HepG2 (cell line): ENCODE measurements at regions not wholly inside any gene's neighbourhood (a gene's known extent, or its start where the extent isn't known, plus 50 kb on each side); places are given as distances from the start of the nearest gene placed in this dataset.

ENCODE experiments used
- ATAC-seq: fragments of 200-7000 bp; cut with Tn5 transposase; 3 replicates; pipeline ENCODE4 v1.9.1; 2020; ENCODE audit warnings: mild to moderate bottlenecking, moderate library complexity
- BruUV-seq: library from RNA; stranded (reverse); fragments of 400-500 nt; replicated peaks from 2 replicates; lab custom pipeline; 2021; lab: Mats Ljungman, UMichigan
- CTCF ChIA-PET: fragments of 300-600 bp; formaldehyde crosslinking; extraction: SDS; loops from one replicate; lab custom pipeline; 2021; ENCODE audit warnings: low total read pairs, inconsistent platforms, low intra/inter-chr PET ratio; lab: Yijun Ruan, JAX
- POLR2A ChIA-PET: fragments of 350-600 bp; sonication (Branson Sonifier 250); formaldehyde crosslinking; loops from one replicate; lab custom pipeline; 2020; ENCODE audit warnings: antibody characterized with exemption, inconsistent platforms; lab: Yijun Ruan, JAX
- DNase-seq: peaks from one replicate; pipeline ENCODE4 v3.0.0-alpha.2; 2015; ENCODE audit warnings: low spot score
- FAIRE-seq: peaks from 3 replicates; lab custom pipeline; 2011; peaks lifted over from hg19 to GRCh38; lab: Jason Lieb, UNC
- H2AFZ ChIP-seq: one replicate; pipeline ENCODE4 v1.6.1; 2011; ENCODE audit warnings: low read length, inconsistent platforms
- H3K27ac ChIP-seq: fragments of 300-600 bp; 3 replicates; pipeline ENCODE4 v1.8.0; 2011; ENCODE audit warnings: mixed run types, mild to moderate bottlenecking, mixed read lengths, low read length, inconsistent platforms; ENCODE audit not compliant: insufficient read depth; ENCODE audit errors: extremely low read length
- H3K27me3 ChIP-seq, 2 experiments: fragments of 200-600 bp in 1 of 2; 2 replicates in 1 of 2; 3 replicates in 1 of 2; pipeline versions ENCODE4 v1.6.0 to v1.8.0; 2011; ENCODE audit warnings: low read length in 2 of 2, mild to moderate bottlenecking in 2 of 2, moderate library complexity in 2 of 2, inconsistent platforms in 1 of 2; ENCODE audit not compliant: insufficient read depth in 2 of 2, control insufficient read depth in 1 of 2
- H3K36me3 ChIP-seq, 2 experiments: fragments of 200-600 bp in 1 of 2; replicated peaks in 1 of 2; 2 replicates in 1 of 2; 3 replicates in 1 of 2; pipeline versions ENCODE4 v1.5.1 to v1.8.0; 2011; ENCODE audit warnings: low read length in 2 of 2, inconsistent platforms in 1 of 2; ENCODE audit not compliant: insufficient read depth in 2 of 2, control insufficient read depth in 1 of 2
- H3K4me1 ChIP-seq: 2 replicates; pipeline ENCODE4 v1.5.1; 2012; ENCODE audit warnings: low read length, inconsistent platforms; ENCODE audit not compliant: insufficient read depth
- H3K4me2 ChIP-seq: 2 replicates; pipeline ENCODE4 v1.6.0; 2011; ENCODE audit warnings: low read depth, low read length, inconsistent platforms
- H3K4me3 ChIP-seq, 3 experiments: fragments of 200-600 bp in 1 of 3; sonication (generic), shearing (Covaris generic) in 1 of 3; replicated peaks in 1 of 3; 2 replicates each; pipeline ENCODE4 v1.5.1; 2011 to 2016; ENCODE audit warnings: low read length in 3 of 3, inconsistent platforms in 2 of 3, low read depth in 2 of 3, mild to moderate bottlenecking in 2 of 3, control low read depth in 1 of 3, mixed read lengths in 1 of 3; ENCODE audit not compliant: insufficient read depth in 1 of 3
- H3K79me2 ChIP-seq: one replicate; pipeline ENCODE4 v1.6.1; 2011; ENCODE audit warnings: low read length, inconsistent platforms; ENCODE audit not compliant: insufficient read depth
- H3K9ac ChIP-seq: 2 replicates; pipeline ENCODE4 v1.6.0; 2011; ENCODE audit warnings: mild to moderate bottlenecking, low read depth, low read length, inconsistent platforms; ENCODE audit not compliant: insufficient read depth
- H3K9me3 ChIP-seq: 2 replicates; pipeline ENCODE4 v1.5.1; 2012; ENCODE audit warnings: mild to moderate bottlenecking, low read length
- H4K20me1 ChIP-seq: 2 replicates; pipeline ENCODE4 v1.6.0; 2011; ENCODE audit warnings: inconsistent platforms, mild to moderate bottlenecking, low read length, moderate library complexity; ENCODE audit not compliant: insufficient read depth
- HDAC2 ChIP-seq: sonication (generic); formaldehyde crosslinking; IDR thresholded peaks from 2 replicates; pipeline ENCODE4 v1.4.0; 2020; ENCODE audit warnings: missing genetic modification reagents
- KDM2A ChIP-seq: sonication (generic); formaldehyde crosslinking; IDR thresholded peaks from 2 replicates; pipeline ENCODE4 v1.4.0; 2020; ENCODE audit warnings: low read depth, missing genetic modification reagents, borderline replicate concordance
- KIAA2018 ChIP-seq: sonication (generic); formaldehyde crosslinking; IDR thresholded peaks from 2 replicates; pipeline ENCODE4 v1.5.0; 2020; ENCODE audit warnings: mild to moderate bottlenecking, missing genetic modification reagents, borderline replicate concordance
- MXI1 ChIP-seq: IDR thresholded peaks from 3 replicates; pipeline ENCODE4 v1.6.1; 2012; ENCODE audit warnings: low read depth, low read length, inconsistent platforms, borderline replicate concordance
- NCOA1 ChIP-seq: sonication (generic); formaldehyde crosslinking; IDR thresholded peaks from 2 replicates; pipeline ENCODE4 v1.9.0; 2021; ENCODE audit warnings: missing genetic modification reagents
- ZBTB21 ChIP-seq: sonication (generic); formaldehyde crosslinking; IDR thresholded peaks from 2 replicates; pipeline ENCODE4 v1.4.0; 2020; ENCODE audit warnings: missing genetic modification reagents
- ZFYVE20 ChIP-seq: sonication (generic); formaldehyde crosslinking; IDR thresholded peaks from 2 replicates; pipeline ENCODE4 v1.8.0; 2023; ENCODE audit warnings: low read depth, mild to moderate bottlenecking, moderate library complexity, missing genetic modification reagents, borderline replicate concordance
- ZNF124 ChIP-seq: sonication (generic); formaldehyde crosslinking; IDR thresholded peaks from 2 replicates; pipeline ENCODE4 v1.4.0; 2020; ENCODE audit warnings: missing genetic modification reagents
- ZNF441 ChIP-seq: sonication (generic); formaldehyde crosslinking; IDR thresholded peaks from 2 replicates; pipeline ENCODE4 v1.7.0; 2021; ENCODE audit warnings: missing genetic modification reagents, borderline replicate concordance
- ZNF496 ChIP-seq: sonication (generic); formaldehyde crosslinking; IDR thresholded peaks from 2 replicates; pipeline ENCODE4 v1.8.1; 2023; ENCODE audit warnings: mild to moderate bottlenecking, moderate library complexity, missing genetic modification reagents; ENCODE audit not compliant: insufficient replicate concordance
- ZNF724P ChIP-seq: sonication (generic); formaldehyde crosslinking; IDR thresholded peaks from 2 replicates; pipeline ENCODE4 v1.8.0; 2022; ENCODE audit warnings: missing genetic modification reagents, borderline replicate concordance
- ZNF737 ChIP-seq: sonication (generic); formaldehyde crosslinking; IDR thresholded peaks from 2 replicates; pipeline ENCODE4 v1.5.0; 2020; ENCODE audit warnings: missing genetic modification reagents, mild to moderate bottlenecking, borderline replicate concordance
- ZNF777 ChIP-seq: sonication (generic); formaldehyde crosslinking; IDR thresholded peaks from 2 replicates; pipeline ENCODE4 v1.4.0; 2020; ENCODE audit warnings: missing genetic modification reagents
- WGBS: methylation state at CpG from one replicate; pipeline ENCODE4 v1.1.6; 2017; ENCODE audit warnings: low lambda C conversion rate; 5-methylcytosine and 5-hydroxymethylcytosine counted together
- in situ Hi-C: cut with HindIII; loops from 2 replicates; pipeline ENCODE4 v1.10.0; 2017; ENCODE audit warnings: low pct_unique_long_range_greater_than_20kb; ENCODE audit not compliant: extremely low pct_ligation_motif_present
- intact Hi-C: fragments of 100-400 bp; cut with micrococcal nuclease; formaldehyde crosslinking; loops from one replicate; pipeline ENCODE4 v1.10.0; 2022; ENCODE audit not compliant: unreplicated experiment

- no peak for FAIRE-seq
- Histone ChIP-seq H3K79me2 (no peaks in the 10 kb centered on the region), H3K4me2 (no peak overlapping the region), H4K20me1 (no peaks in the 10 kb centered on the region), H3K27me3 (peaks cover 0 to 1% of the 10 kb centered on the region in 2 experiments; a peak in 1 of 5 replicates), H3K36me3 (no peaks in the 10 kb centered on the region), H3K9me3 (peaks cover 29% of the 10 kb centered on the region), H3K4me1 (no peaks in the 10 kb centered on the region), H3K4me3 (no peak overlapping the region), H3K9ac (no peak overlapping the region), H2AFZ (no peak overlapping the region), H3K27ac (no peak overlapping the region)
- TF ChIP-seq HDAC2 (no peak), ZNF441 (peak; percentile 92; the same call in 1 of the 2 replicates), ZNF124 (CRISPR knock-in tag) (peak; percentile 100)
- ATAC-seq: no peak
- ChIA-PET CTCF (no interaction called here), POLR2A (no interaction called here)
- DNase-seq: no peak
- intact Hi-C loops (no loop called here), in situ Hi-C loops (no loop called here)
- 48% methylated on average over 5 of the region's 5 CpGs for WGBS
- BruUV-seq: no TSS peak
Measured at GRCh38 chr10:124300735-124301134, 118.0 kb downstream of the OAT start.

GRCh38 chr10:124300224-124300623 is 118.5 kb downstream of the OAT start:
- H2AFZ ChIP-seq: no peak overlapping the region
- no peaks in the 10 kb centered on the region for H3K79me2 ChIP-seq
- intact Hi-C loops: no loop called here
- peaks cover 29% of the 10 kb centered on the region for H3K9me3 ChIP-seq
- 14% methylated on average over 6 of the region's 6 CpGs for WGBS
- POLR2A ChIA-PET: no interaction called here
- H3K27ac ChIP-seq: no peak overlapping the region
- no peak for DNase-seq
- CTCF ChIA-PET: no interaction called here
- no TSS peak for BruUV-seq
- no peak overlapping the region for H3K4me3 ChIP-seq
- no peak overlapping the region for H3K4me2 ChIP-seq
- H3K36me3 ChIP-seq: no peaks in the 10 kb centered on the region
- no peak for ATAC-seq
- no peak overlapping the region for H3K9ac ChIP-seq
- in situ Hi-C loops: no loop called here
- peaks cover 1 to 3% of the 10 kb centered on the region in 2 experiments; a peak in 3 of 5 replicates for H3K27me3 ChIP-seq
- no peak for FAIRE-seq
- H4K20me1 ChIP-seq: no peaks in the 10 kb centered on the region
- no peaks in the 10 kb centered on the region for H3K4me1 ChIP-seq
- TF ChIP-seq ZNF496 (CRISPR knock-in tag): no peak
- no peak for TF ChIP-seq KIAA2018 (CRISPR knock-in tag)
- no peak for TF ChIP-seq ZFYVE20
- TF ChIP-seq KDM2A (CRISPR knock-in tag): no peak
- TF ChIP-seq ZBTB21 (CRISPR knock-in tag): no peak
- TF ChIP-seq NCOA1: no peak
- no peak for TF ChIP-seq ZNF724P (CRISPR knock-in tag)
- TF ChIP-seq MXI1: no peak
- no peak for TF ChIP-seq ZNF777
- TF ChIP-seq ZNF737 (CRISPR knock-in tag): no peak
